ENCODE measurements at regions not wholly inside any gene's neighbourhood (a gene's known extent, or its start where the extent isn't known, plus 50 kb on each side); places are given as distances from the start of the nearest gene placed in this dataset.
"Not testable (repeated sequence)": the region's sequence is repeated elsewhere in the genome, so short reads cannot be mapped to it uniquely, and the experiment has no call there.

DNA sequence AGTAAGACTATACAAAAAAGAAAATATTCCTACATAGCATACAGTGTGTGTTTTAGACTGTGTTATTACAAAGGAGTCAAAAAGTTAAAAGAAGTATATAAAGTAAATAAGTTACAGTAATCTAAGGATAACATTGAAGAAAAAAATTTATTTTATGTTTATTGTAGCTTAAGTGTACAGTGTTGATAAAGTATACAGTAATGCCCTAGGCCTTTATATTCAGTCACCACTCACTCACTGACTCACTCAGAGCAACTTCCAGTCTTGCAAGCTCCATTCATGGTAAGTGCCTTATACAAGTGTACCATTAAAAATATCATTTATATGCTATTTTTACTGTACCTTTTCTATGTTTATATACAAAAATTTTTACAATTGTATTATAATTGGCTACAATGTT, 220.1 kb downstream of the BCHE start:
- Histone ChIP-seq H3K36me3 (no peaks in the 10 kb centered on the region), H3K4me3 (no peak overlapping the region), H3K9me3 (peaks cover 4% of the 10 kb centered on the region), H3K27ac (no peak overlapping the region), H3K4me1 (no peaks in the 10 kb centered on the region), H3K27me3 (no peaks in the 10 kb centered on the region)
- DNase-seq (ENCODE audit: low spot score in 2 of 2) = no peak
- TF ChIP-seq POLR2A (IDR thresholded peaks at IDR 0.05) = no peak
- TF ChIP-seq, protein P1, sequence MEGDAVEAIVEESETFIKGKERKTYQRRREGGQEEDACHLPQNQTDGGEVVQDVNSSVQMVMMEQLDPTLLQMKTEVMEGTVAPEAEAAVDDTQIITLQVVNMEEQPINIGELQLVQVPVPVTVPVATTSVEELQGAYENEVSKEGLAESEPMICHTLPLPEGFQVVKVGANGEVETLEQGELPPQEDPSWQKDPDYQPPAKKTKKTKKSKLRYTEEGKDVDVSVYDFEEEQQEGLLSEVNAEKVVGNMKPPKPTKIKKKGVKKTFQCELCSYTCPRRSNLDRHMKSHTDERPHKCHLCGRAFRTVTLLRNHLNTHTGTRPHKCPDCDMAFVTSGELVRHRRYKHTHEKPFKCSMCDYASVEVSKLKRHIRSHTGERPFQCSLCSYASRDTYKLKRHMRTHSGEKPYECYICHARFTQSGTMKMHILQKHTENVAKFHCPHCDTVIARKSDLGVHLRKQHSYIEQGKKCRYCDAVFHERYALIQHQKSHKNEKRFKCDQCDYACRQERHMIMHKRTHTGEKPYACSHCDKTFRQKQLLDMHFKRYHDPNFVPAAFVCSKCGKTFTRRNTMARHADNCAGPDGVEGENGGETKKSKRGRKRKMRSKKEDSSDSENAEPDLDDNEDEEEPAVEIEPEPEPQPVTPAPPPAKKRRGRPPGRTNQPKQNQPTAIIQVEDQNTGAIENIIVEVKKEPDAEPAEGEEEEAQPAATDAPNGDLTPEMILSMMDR (IDR thresholded peaks at IDR 0.05) = no peak
- TF ChIP-seq POLR2AphosphoS5 (IDR thresholded peaks at IDR 0.05) = no peak
- no peak for TF ChIP-seq EP300 (IDR thresholded peaks at IDR 0.05)

- H3K4me3 ChIP-seq = no peak overlapping the region
- no peak for DNase-seq (ENCODE audit: low spot score in 2 of 2)
- H3K36me3 ChIP-seq = no peaks in the 10 kb centered on the region
- no peaks in the 10 kb centered on the region for H3K27me3 ChIP-seq
- no peak for TF ChIP-seq POLR2AphosphoS5 (IDR thresholded peaks at IDR 0.05)
- no peak for TF ChIP-seq POLR2A (IDR thresholded peaks at IDR 0.05)
- no peak for TF ChIP-seq EP300 (IDR thresholded peaks at IDR 0.05)
- H3K4me1 ChIP-seq = no peaks in the 10 kb centered on the region
- no peaks in the 10 kb centered on the region for H3K9me3 ChIP-seq
- no peak overlapping the region for H3K27ac ChIP-seq
- whole genome bisulfite sequencing = 87% methylated on average over 1 of the region's 1 CpG
These were observed 222.9 kb downstream of the BCHE start for GRCh38 chr3:165614337-165614736.

DNA sequence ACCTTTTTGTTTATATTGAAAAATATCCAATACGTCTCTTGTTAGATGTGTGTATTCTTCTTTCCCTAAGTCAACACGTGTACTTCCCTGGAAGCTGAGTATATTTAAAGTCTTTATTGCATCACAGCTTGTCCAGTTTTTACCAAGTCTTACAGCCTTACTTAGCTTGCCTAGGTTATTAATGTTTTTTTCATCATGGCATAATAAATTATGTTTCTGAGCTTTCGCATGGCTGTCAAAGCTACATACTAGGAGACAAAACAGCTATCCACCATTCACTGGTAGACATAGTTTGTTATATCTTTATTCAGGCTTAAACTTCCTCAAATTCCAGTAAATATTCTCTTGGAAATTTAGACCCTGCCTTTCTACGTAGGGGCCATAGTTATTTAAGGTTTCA, 224.2 kb downstream of the BCHE start:
- TF ChIP-seq POLR2AphosphoS5 (IDR thresholded peaks at IDR 0.05) = no peak
- TF ChIP-seq POLR2A (IDR thresholded peaks at IDR 0.05) = no peak
- TF ChIP-seq EP300 (IDR thresholded peaks at IDR 0.05) = no peak
- TF ChIP-seq, protein P1 (IDR thresholded peaks at IDR 0.05) = no peak
- WGBS = 71% methylated on average over 4 of the region's 4 CpGs

GRCh38 chr3:165607221-165607620, 230.0 kb downstream of the BCHE start:
- H3K4me3 ChIP-seq = no peak overlapping the region
- DNase-seq (ENCODE audit: low spot score in 2 of 2) = no peak
- H3K27me3 ChIP-seq = no peaks in the 10 kb centered on the region
- no peaks in the 10 kb centered on the region for H3K4me1 ChIP-seq
- H3K27ac ChIP-seq = no peak overlapping the region
- TF ChIP-seq POLR2AphosphoS5 (IDR thresholded peaks at IDR 0.05) = no peak
- H3K36me3 ChIP-seq = no peaks in the 10 kb centered on the region
- no peaks in the 10 kb centered on the region for H3K9me3 ChIP-seq

More for the DNA sequence above, 224.2 kb downstream of the BCHE start:
- H3K36me3 ChIP-seq = no peaks in the 10 kb centered on the region
- H3K4me3 ChIP-seq = no peak overlapping the region
- H3K27ac ChIP-seq = no peak overlapping the region
- H3K9me3 ChIP-seq = no peaks in the 10 kb centered on the region
- H3K27me3 ChIP-seq = no peaks in the 10 kb centered on the region
- H3K4me1 ChIP-seq = no peaks in the 10 kb centered on the region
- DNase-seq (ENCODE audit: low spot score in 2 of 2) = no peak

DNA sequence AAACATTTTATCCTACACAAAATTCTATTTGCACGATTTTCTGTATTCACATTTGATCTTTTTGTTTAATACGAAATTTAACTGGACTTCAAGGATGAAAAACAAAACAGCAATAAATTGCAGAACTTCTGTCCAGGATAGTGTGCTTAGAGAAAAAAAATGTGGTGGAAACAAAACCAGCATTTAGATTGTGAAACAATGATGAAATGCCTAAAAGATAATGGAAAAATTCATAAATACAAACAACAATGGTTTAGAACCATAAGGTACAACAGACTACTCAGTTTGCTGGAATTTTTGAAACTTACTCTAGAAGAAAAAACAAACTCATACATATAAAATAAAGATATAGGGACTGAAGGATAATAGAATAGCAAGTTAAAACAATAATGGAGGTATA, 234.0 kb downstream of the BCHE start:
- H3K4me1 ChIP-seq = no peaks in the 10 kb centered on the region
- no peak for DNase-seq (ENCODE audit: low spot score in 2 of 2)
- 90% methylated on average over 2 of the region's 2 CpGs for WGBS
- H3K36me3 ChIP-seq = no peaks in the 10 kb centered on the region
- no peaks in the 10 kb centered on the region for H3K9me3 ChIP-seq
- TF ChIP-seq, protein P1 (IDR thresholded peaks at IDR 0.05) = no peak
- TF ChIP-seq POLR2A (IDR thresholded peaks at IDR 0.05) (no peak), POLR2AphosphoS5 (IDR thresholded peaks at IDR 0.05) (no peak), EP300 (IDR thresholded peaks at IDR 0.05) (no peak)
- no peak overlapping the region for H3K4me3 ChIP-seq
- no peak overlapping the region for H3K27ac ChIP-seq
- no peaks in the 10 kb centered on the region for H3K27me3 ChIP-seq

GRCh38 chr3:165572566-165572965, 264.7 kb downstream of the BCHE start:
- H3K4me3 ChIP-seq = not testable (repeated sequence)
- 97% methylated on average over 13 of the region's 13 CpGs for WGBS

DNA sequence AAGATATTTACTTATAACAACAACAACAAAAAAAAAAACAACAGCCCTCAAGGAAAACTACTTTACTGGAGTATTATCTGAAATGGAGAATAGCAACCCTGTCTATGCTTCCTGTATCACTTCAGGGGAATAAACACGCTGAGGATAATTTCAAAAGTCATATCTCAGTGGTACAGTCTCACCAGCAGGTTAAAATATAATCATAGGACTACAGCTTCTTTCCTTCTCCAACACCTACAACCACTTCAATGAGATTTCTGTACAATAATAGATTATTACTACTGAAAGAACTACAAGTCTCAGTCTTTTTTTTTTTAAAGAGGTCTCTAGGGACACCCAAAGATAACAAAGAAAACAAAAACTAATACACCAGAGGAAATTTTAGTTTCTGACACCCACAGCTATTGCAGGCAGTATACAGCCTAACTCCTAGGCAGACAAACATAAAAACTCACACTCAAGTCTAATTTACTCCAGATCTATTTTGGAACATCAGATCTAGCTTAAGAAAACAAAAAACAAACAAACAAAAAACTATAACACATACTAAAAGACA, 268.2 kb downstream of the BCHE start:
- H3K4me3 ChIP-seq = no peak overlapping the region
- H3K27ac ChIP-seq = no peak overlapping the region
- 60% methylated on average over 1 of the region's 1 CpG for WGBS
- H3K36me3 ChIP-seq = no peaks in the 10 kb centered on the region
- H3K9me3 ChIP-seq = no peaks in the 10 kb centered on the region
- H3K27me3 ChIP-seq = no peaks in the 10 kb centered on the region
- H3K4me1 ChIP-seq = no peaks in the 10 kb centered on the region
- TF ChIP-seq, protein P1 (IDR thresholded peaks at IDR 0.05) = no peak
- TF ChIP-seq POLR2A (IDR thresholded peaks at IDR 0.05) (no peak), EP300 (IDR thresholded peaks at IDR 0.05) (no peak), POLR2AphosphoS5 (IDR thresholded peaks at IDR 0.05) (no peak)
- DNase-seq (ENCODE audit: low spot score in 2 of 2) = no peak

More at GRCh38 chr3:165572566-165572965, 264.7 kb downstream of the BCHE start:
- H3K27me3 ChIP-seq; H3K4me1 ChIP-seq; H3K36me3 ChIP-seq; H3K27ac ChIP-seq; DNase-seq (ENCODE audit: low spot score in 2 of 2); H3K9me3 ChIP-seq: not testable (repeated sequence)

All from suprapubic skin (tissue), 4 donors.